NCI-H146 treated with DMSO at 0.1 percent for 48 hours (cell line): ENCODE measurements at regions not wholly inside any gene's neighbourhood (a gene's known extent, or its start where the extent isn't known, plus 50 kb on each side); places are given as distances from the start of the nearest gene placed in this dataset.
"Not testable (repeated sequence)": the region's sequence is repeated elsewhere in the genome, so short reads cannot be mapped to it uniquely, and the experiment has no call there.

Experiments used
- DNase-seq: peaks from one replicate; lab custom pipeline; 2025; ENCODE audit not compliant: unreplicated experiment; lab: John Stamatoyannopoulos, UW

DNA sequence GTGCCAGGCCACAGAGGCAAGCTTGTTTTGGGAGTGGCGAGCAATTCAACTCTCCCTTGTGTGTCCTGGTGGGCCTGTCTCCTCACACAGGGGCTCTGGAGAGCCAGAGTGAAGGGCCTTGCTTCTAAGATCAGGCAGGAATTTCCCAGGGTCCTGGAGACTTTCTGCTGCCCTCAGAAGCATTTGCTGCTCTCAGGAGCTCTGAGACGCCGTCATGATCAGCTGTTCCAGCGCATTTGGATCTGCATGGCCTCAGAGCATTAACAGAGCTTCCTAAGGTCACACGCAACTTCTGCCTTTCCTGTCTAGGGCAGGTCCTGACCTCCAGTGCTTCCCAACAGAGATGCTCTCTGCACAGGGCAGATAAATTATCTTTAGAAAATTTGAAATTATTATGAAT is 52.2 kb upstream of the C10orf90 start:
- DNase-seq: no peak

- no peak for DNase-seq
These were observed 52.7 kb upstream of the C10orf90 start for GRCh38 chr10:126723226-126723625.

DNA sequence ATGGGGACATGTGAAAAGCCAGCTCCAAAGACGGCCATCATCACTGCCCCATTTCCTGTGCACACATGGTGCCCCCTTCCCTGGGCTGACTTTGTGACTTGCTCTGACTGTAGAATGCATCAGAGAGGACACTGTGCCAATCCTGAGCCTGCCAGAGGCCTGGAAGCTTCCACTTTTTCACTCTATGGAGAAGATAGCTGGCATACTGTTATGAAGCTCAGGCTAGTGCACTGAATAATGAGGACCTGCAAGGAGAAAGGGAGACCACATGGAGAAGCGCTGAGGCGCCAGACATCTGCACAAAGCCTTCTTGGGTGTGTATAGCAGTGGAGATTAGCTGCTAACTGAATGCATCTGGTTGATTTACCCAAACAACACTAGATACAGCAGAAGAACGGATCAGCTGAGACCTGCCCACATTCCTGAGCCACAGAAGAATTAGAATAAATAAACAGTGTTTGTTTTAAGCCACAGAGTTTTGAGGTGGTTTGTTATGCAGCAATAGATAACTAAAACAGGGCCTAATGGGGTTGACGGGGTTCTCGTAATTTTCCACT is 58.9 kb upstream of the C10orf90 start:
- DNase-seq: no peak

DNA sequence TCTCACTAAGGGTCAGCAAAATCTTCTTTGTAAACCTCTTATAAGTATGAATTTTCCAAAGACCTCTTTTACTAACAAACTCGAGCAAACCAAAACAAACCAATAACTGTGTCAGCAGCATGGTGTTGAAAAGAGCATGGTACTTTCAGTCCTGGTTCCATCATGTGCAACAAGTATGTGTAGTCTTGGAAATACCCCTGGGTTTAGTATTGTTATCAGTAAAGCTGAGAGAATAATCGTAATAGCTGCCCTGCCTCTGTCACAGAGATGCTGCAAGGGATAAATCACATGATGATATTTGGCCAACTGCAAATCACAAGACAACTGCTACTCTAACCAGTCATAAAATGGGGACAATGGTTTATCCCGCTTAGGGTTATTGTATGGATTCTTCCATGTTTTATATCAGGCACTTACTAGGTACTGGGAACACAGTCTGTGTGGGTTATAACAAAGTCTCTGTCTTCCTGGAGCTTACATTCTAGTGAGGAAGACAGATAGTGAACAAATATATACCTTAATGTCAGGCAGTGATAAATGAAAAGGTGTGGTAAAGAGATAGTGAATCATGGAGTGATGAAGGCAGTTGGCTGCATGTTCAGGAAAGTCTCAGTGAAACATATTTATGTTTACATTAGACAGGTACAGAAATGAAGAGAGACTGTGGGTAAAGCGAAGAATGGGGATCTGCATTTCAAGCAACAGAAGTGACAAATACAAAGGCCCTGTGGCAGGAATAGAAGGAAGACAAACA is 60.5 kb upstream of the C10orf90 start:
- DNase-seq: no peak

- DNase-seq: no peak
These were observed 61.1 kb upstream of the C10orf90 start for GRCh38 chr10:126731610-126731990.

- no peak for DNase-seq
These were observed 61.8 kb upstream of the C10orf90 start for GRCh38 chr10:126732308-126732707.

GRCh38 chr10:126732868-126733267 is 62.4 kb upstream of the C10orf90 start:
- DNase-seq: no peak

- DNase-seq: no peak
These were observed 63.5 kb upstream of the C10orf90 start for GRCh38 chr10:126734015-126734414.

GRCh38 chr10:126734967-126735366 is 64.5 kb upstream of the C10orf90 start:
- no peak for DNase-seq

- DNase-seq: no peak
These were observed 65.6 kb upstream of the C10orf90 start for GRCh38 chr10:126736142-126736541.

DNA sequence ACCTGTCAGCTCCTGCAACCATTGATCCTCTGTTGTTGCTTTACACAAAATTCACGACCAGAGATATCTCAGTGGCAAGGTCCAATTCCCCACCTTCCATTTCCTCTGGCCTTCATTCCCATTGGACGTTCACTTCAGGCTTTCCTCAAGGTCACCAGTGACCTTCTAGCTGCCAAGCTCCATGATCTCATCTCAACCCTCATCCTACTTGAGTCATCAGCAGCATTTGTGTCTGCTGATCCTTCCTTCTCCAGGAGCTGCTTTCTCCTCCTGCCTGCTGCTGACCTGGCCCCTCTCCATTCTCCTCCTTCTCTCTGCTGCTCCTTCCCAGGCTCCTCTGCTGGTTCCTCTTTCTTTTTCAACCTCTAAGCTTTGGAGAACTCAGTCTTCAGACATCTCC is 66.2 kb upstream of the C10orf90 start:
- DNase-seq: no peak

DNA sequence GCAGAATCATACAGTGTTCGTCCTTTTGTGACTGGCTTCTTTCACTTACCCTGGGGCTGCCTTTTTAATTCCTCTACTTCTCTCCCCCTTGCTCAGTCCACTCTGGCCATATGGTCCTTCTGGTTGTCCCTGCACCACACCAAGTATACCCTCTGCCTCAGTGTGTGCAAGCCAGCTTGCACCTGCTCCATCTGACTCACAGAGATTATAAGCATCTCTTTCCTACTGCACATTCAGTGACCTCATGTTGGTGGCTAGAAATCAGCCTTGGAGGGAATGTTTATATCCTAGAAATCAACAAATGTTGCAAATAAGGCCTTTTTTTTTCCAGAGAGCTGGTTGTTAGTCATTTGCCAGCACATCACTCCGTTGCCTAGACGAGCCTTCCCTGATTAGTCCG is 67.5 kb upstream of the C10orf90 start:
- DNase-seq: no peak

DNA sequence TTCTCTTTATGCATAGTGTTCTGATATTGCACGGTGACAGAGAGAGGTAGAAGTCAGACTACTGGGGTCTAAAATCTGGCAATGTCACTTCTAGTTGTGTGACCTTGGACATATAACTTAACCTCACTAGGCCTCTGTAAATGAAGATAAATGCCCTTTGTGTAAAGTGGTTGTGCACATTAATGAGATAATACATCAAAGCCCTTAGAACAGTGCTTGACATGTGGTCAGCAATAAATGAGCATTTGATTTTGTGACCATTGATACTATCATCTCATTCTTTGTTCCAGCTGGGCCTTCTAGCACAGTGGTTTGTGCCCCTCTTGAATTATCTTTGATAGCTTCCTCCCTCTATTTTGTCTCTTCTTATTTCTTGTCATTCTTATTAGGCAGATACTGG is 74.1 kb upstream of the C10orf90 start:
- peak; percentile 12 for DNase-seq

DNA sequence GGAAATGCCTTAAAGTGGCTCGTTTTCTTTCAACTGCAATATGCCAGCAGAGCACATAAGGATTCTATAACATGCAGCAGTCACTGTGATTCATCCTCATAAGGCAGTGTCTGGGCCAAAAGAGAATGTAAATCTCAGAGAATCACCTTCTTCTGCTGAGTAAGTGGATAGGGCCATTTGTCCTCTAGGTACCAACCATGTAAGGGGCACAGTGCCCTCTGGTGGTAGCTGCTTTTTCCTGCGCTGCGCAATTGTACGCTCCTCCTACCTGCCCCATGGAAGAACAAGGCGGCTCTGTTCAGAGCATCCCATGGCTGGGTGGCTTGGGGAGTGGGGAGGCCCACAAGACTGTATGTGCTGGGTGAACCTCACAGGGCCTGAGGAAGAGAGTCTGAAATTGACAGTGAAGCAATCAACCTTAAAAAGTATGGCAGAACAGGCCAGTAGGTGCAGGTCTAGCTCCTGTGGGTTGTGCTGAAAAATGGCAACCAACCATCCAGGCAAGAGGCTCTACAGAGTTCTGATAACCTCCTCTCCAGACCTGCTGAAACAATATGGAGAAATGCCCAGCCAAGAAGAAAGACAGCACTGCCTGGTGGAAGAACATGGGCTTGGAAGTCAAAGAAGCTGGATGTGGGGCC is 78.6 kb upstream of the C10orf90 start:
- peak; percentile 85 for DNase-seq

DNA sequence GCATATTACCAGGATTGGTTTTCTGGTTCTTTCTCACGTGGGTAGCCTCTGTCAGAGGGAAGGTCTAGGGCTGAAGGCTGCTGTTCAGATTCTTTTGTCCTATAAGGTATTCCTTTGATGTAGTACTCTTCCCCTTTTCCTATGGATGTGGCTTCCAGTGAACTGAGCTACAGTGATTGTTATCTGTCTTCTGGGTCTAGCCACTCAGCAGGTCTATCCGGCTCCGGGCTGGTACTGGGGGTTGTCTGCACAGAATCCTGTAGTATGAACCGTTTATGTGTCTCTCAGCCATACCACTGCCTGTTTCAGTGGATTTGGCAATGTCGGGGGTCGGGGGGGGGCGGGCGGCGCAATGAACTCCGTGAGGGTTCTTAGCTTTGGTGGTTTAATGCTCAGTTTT is 84.5 kb upstream of the C10orf90 start:
- no peak for DNase-seq

DNA sequence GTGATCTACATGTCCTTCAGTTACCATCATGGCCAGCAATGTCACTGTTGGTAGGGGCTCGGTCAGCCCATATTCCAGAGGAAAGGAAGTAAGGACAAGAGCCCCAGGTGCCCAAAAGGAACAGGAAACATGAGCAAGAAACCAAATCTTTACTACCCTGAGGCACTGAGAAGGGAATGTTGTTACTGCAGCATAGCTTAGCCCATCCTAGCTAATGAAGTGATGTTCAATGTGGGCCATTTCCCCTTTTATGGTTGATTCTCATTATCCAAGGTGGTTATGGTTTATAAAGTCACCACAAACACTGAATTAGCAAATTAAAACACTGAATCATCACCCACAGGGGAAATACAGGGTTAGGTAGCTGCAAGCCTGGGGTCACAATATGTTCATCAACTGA is 88.4 kb upstream of the C10orf90 start:
- DNase-seq: no peak

DNA sequence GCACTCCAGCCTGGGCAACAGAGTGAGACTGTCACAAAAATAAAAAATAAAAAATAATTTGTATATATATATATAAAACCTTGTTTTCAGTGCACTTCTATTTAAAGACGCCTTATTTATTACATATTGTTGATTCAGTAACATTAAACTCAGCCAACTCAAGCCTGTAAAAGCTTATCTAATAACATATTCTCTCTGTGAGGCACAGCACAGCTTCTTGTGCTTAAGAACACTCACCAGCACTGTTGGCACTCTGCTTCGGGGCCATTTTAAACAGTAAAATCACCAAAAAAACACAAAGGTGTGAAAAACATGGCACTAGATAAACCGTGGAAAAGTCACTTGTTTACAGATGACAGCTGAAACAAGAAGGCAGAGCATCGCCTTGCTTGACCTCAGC is 89.0 kb upstream of the C10orf90 start:
- DNase-seq: peak; percentile 47

- not testable (repeated sequence) for DNase-seq
These were observed 96.2 kb upstream of the C10orf90 start for GRCh38 chr10:126766646-126767045.

GRCh38 chr10:126770809-126771208 is 100.3 kb upstream of the C10orf90 start:
- no peak for DNase-seq

- no peak for DNase-seq
These were observed 105.7 kb upstream of the C10orf90 start for GRCh38 chr10:126776168-126776567.

GRCh38 chr10:126777714-126778113 is 107.2 kb upstream of the C10orf90 start:
- DNase-seq: no peak

- no peak for DNase-seq
These were observed 111.1 kb upstream of the C10orf90 start for GRCh38 chr10:126781450-126782216.
